NCI-H1417 (cell line): ENCODE measurements at regions not wholly inside any gene's neighbourhood (a gene's known extent, or its start where the extent isn't known, plus 50 kb on each side); places are given as distances from the start of the nearest gene placed in this dataset.

Experiments used
- DNase-seq, 3 experiments: peaks; one replicate each; lab custom pipeline; 2025; lab: John Stamatoyannopoulos, UW

- no peak for DNase-seq
These were observed 200.6 kb upstream of the PGRMC2 start for GRCh38 chr4:128488055-128488705.

DNA sequence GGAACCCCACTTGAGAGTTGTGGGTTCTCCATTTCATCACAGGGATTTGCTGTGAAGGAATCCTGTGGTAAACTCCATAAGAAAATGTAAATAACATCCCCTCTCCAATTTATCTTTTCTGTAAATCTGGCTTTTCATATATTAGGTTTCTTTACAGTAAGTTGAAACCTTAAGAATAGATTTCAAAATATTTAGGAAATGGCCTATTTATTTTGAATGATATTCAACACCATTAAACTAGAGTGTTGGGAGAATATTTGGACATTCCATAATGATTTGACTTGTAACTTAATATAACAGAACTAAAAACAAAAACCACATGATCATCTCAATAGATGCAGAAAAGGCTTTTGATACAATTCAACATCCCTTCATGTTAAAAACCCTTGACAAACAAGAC is 197.3 kb upstream of the PGRMC2 start:
- DNase-seq = no peak

- DNase-seq = no peak
These were observed 196.2 kb upstream of the PGRMC2 start for GRCh38 chr4:128483816-128484215.

DNA sequence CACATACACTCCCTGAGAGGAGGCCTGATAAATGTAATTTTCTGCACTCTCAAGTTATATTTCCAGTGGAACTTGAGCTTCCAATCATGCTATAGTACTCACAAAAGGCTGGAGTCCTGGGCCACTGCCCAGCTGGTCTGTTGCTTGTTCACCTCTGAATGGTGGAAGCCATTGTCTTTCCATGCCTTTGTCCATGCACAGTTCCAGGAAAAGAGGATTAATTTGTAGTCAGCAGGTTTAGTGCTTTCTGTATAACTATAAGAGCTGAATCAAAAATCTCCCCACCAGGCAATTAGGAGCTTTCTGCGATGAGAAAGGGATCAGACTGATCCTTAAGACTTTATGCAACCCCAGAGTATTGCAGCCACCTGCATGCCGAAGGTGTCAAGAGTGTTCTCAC is 195.4 kb upstream of the PGRMC2 start:
- DNase-seq = no peak

GRCh38 chr4:128481752-128482480 is 194.3 kb upstream of the PGRMC2 start:
- DNase-seq = no peak

DNA sequence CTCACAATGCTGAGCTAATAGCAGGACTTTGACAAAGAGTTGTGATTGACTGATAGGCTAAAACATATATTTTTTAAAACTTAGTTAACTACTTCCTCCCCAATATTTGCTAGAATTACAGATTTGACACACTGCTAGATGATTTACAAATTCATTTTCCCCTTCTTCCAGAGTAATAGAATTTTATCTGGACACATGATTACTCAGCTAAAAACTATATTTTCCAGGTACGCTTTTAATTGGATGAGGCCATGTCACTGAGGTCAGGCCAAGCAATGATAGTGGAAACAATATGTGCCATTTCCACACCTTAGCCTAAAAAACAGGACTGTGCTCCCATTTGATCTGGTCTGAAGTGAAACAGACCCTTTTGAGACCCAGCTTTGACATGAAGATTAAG is 193.3 kb upstream of the PGRMC2 start:
- no peak for DNase-seq

DNA sequence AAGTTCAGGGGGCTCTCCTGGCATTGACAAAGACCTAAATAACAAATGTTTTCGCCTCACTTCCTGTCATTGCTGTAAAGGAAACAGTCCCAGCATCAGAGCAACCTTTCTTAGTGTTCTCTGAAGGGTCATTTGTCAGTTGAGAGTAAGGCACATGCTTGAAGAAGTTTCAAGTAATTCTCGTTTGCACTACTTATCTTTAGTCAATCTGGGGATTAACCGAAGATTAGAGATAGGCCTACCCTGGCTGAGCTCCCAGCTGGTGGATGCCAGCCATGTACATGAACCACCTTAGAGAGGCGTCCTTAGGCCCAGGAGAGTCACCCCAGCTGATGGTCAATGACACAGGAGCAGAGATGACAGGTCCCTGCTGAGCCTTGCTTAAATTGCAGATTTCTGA is 189.9 kb upstream of the PGRMC2 start:
- no peak for DNase-seq

- DNase-seq = no peak
These were observed 188.0 kb upstream of the PGRMC2 start for GRCh38 chr4:128475597-128475996.

DNA sequence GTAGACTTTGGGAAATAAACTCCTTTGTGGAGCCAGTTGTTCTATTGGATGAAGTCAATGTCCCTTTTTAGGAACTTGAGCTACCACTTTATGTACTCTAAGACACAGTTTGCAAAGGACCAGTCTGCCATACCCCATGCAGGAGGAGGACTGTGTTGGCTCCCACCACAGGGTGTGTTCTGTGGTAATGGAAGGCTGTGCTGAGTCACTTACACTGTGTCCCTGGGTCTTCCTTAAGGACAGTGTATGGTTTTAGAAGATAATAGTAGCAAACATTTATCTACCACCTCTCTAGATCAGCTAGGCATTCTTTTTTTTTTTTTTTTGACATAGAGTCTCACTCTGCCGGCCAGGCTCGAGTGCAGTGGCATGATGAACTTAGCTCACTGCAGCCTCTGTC is 184.0 kb upstream of the PGRMC2 start:
- no peak for DNase-seq

- DNase-seq = no peak
These were observed 183.0 kb upstream of the PGRMC2 start for GRCh38 chr4:128470492-128471053.

DNA sequence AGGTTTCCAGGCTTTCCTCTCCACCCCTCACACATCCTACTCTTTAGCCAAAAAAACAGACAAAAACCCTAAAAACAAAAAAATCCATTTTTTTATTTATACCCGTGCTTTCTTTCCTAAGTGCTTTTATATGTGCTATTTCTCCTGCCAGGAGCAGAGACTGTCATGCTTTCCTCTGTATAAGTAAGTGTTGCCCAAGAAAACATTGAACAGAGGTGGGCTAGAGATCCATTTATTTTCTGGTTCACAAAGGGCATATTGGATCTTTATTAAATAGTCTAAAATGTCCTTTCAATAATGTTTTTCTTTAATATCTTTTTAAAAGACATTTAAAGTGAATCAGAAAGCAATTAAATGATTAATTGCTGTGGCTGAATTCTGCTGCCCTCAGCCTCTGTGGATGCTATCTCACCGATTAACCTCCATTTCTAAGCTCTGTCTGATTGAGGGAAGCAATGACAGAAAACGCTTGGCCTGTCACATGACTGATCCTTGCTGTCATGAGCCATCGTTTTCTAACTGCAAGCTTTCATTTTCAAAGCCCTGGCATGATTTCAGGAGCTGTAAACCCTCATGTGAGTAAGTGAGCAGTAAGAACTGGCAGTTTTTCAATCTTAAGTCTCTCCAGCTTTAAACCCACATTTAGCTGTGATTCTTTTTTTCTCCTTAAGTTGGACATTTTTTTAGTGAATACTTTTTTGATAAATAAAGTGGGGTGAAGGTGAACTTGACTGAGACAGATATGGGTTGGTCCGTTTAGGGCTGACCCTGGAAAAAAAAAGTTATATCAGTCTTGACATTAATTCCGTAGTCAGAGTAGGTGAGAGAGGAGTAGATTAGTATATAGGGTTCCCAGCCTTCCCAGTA is 180.7 kb upstream of the PGRMC2 start:
- DNase-seq = no peak

DNA sequence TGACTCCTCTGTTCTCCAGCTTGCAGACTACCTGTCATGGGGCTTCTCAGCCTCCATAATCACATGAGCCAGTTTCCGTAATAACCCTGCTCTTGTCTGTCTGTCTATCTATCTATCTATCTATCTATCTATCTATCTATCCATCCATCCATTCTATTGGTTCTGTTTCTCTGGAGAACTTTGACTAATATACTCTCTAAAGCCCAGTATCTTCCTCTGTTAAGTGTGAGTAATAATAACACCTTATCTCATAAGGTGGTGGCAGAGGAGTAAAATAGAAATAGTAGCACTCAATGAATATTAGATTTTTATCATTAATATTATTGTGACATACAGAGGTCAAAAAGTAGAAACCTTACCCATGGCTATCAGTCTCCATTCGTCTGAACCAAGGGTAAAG is 177.9 kb upstream of the PGRMC2 start:
- DNase-seq = no peak

DNA sequence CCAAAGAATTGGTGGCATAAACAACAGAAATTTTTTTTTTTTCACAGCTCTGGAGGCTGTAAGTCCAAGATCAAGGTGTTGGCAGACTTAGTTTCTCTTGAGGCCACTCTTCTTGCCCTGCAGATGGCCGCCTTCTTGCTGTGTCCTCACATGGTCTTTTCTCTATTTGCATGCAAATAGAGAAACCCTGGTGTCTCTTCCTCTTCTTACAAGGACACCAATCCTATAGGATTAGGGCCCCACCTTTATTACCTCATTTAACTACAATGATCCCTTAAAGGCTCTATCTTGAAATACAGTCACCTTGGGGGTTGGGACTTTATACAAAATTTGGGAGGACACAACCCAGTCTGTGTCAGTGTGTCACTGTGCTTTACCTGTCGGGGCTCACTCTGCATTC is 175.4 kb upstream of the PGRMC2 start:
- no peak for DNase-seq

- DNase-seq = no peak
These were observed 174.6 kb upstream of the PGRMC2 start for GRCh38 chr4:128462103-128462783.

- DNase-seq = no peak
These were observed 173.9 kb upstream of the PGRMC2 start for GRCh38 chr4:128461291-128462102.

GRCh38 chr4:128459547-128459946 is 171.9 kb upstream of the PGRMC2 start:
- DNase-seq = no peak

DNA sequence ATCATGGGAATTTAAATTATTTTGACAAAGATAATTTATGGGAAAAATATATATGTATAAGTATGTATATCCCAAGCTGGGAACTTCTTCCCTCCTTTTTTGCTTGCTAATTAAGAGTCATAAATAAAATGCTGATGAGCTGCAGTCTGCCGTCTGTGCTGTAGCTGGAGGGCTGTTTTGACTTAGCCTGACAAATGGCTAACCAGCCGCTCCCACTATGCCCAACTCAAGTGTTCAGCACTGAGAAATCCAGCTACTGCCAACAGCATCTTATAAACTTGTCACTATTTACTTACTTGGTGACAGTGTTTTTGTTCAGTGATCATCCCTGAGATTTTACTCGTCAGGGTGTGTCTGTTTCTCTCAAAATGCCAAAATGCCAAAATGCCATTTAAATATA is 171.2 kb upstream of the PGRMC2 start:
- DNase-seq = no peak

GRCh38 chr4:128457726-128458125 is 170.1 kb upstream of the PGRMC2 start:
- DNase-seq = no peak

DNA sequence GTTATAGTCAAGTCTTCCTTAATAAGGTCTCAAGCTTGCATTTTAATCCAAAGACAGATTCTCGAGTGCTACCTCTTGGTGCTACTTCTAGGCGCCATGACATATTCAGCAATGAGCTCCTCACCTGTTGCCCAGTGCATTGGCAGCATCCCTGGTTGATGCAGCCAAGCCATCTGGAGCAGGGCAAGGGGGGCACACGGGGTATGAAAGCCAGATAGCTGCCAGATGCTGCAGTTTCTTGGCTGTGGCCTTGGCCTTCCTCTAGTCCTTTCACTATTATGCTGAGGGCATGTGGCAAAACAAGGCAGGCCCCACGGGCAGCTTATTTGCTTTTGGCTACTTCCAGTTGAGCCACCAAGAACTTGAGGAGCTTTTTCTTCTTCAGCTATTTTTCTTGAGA is 168.6 kb upstream of the PGRMC2 start:
- no peak for DNase-seq

DNA sequence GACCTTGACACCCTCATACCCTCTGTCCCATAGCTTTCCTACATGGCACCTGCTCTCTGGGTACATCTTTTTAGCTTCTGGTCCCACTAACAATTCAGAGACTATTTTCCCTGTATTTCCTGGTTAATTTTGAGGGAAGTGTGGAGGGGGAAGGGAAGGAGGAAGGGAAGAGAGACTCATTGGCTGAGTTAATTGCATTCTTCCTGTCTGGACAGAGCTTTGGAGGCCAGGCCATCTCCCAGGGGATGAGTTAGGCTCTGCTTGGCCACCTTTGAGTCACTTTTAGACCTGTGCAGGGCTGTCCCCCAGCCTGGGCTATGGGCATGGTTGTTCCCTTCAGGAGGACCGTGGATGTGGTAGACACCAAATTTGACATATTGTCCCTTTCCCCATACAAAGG is 167.9 kb upstream of the PGRMC2 start:
- DNase-seq = no peak

- peak in 1 of 3 experiments; percentile 54 for DNase-seq
These were observed 167.3 kb upstream of the PGRMC2 start for GRCh38 chr4:128454881-128455280.
